Left forelimb (tissue), 1 donor: ENCODE measurements at regions not wholly inside any gene's neighbourhood (a gene's known extent, or its start where the extent isn't known, plus 50 kb on each side); places are given as distances from the start of the nearest gene placed in this dataset.

ENCODE experiments used
- DNase-seq: peaks from one replicate; pipeline ENCODE4 v3.0.0-alpha.2; 2018; ENCODE audit warnings: low spot score

GRCh38 chr13:84076280-84076679 lies 194.0 kb upstream of the SLITRK1 start:
- DNase-seq = no peak

- DNase-seq = no peak
Measured at GRCh38 chr13:84050536-84050935, 168.3 kb upstream of the SLITRK1 start.

GRCh38 chr13:84049443-84050219 lies 167.4 kb upstream of the SLITRK1 start:
- DNase-seq = no peak

- DNase-seq = no peak
Measured at GRCh38 chr13:84044805-84045204, 162.5 kb upstream of the SLITRK1 start.

GRCh38 chr13:84038001-84038400 lies 155.7 kb upstream of the SLITRK1 start:
- no peak for DNase-seq

- DNase-seq = no peak
Measured at GRCh38 chr13:84032116-84032515, 149.8 kb upstream of the SLITRK1 start.

- no peak for DNase-seq
Measured at GRCh38 chr13:84031120-84031519, 148.8 kb upstream of the SLITRK1 start.

GRCh38 chr13:84029396-84029795 lies 147.1 kb upstream of the SLITRK1 start:
- DNase-seq = no peak

- no peak for DNase-seq
Measured at GRCh38 chr13:84025824-84026223, 143.6 kb upstream of the SLITRK1 start.

- no peak for DNase-seq
Measured at GRCh38 chr13:83996415-83996814, 114.1 kb upstream of the SLITRK1 start.

- DNase-seq = no peak
Measured at GRCh38 chr13:83995930-83996329, 113.7 kb upstream of the SLITRK1 start.

GRCh38 chr13:83992566-83993358 lies 110.5 kb upstream of the SLITRK1 start:
- DNase-seq = no peak

GRCh38 chr13:83987394-83987793 lies 105.1 kb upstream of the SLITRK1 start:
- no peak for DNase-seq

GRCh38 chr13:83984793-83985192 lies 102.5 kb upstream of the SLITRK1 start:
- no peak for DNase-seq

- no peak for DNase-seq
Measured at GRCh38 chr13:83980331-83980730, 98.1 kb upstream of the SLITRK1 start.

- DNase-seq = no peak
Measured at GRCh38 chr13:83975655-83976165, 93.4 kb upstream of the SLITRK1 start.

GRCh38 chr13:83958531-83958930 lies 76.3 kb upstream of the SLITRK1 start:
- no peak for DNase-seq

- DNase-seq = no peak
Measured at GRCh38 chr13:83955011-83955410, 72.7 kb upstream of the SLITRK1 start.

- DNase-seq = no peak
Measured at GRCh38 chr13:83953916-83954315, 71.6 kb upstream of the SLITRK1 start.

- no peak for DNase-seq
Measured at GRCh38 chr13:83950293-83950692, 68.0 kb upstream of the SLITRK1 start.

- no peak for DNase-seq
Measured at GRCh38 chr13:83943530-83944279, 61.4 kb upstream of the SLITRK1 start.

GRCh38 chr13:83941701-83942335 lies 59.5 kb upstream of the SLITRK1 start:
- DNase-seq = no peak
